K562 (cell line): ENCODE measurements at regions not wholly inside any gene's neighbourhood (a gene's known extent, or its start where the extent isn't known, plus 50 kb on each side); places are given as distances from the start of the nearest gene placed in this dataset.

ENCODE experiments used
- SRF ChIP-seq, 2 experiments: fragments of 250-450, 450-650 bp in 1 of 2; sonication (Bioruptor Pico) in 1 of 2; sonication (generic) in 1 of 2; formaldehyde crosslinking; IDR thresholded peaks; 2 replicates each; pipeline versions ENCODE4 v1.5.0 to v1.5.1; 2020 to 2022; ENCODE audit warnings: mild to moderate bottlenecking in 1 of 2, missing genetic modification reagents in 1 of 2
- ZBTB8A ChIP-seq: fragments of 450-650 bp; IDR thresholded peaks from 2 replicates; pipeline ENCODE4 v1.6.1; 2018; ENCODE audit warnings: mild to moderate bottlenecking, moderate library complexity; ENCODE audit not compliant: partially characterized antibody
- ZNF644 ChIP-seq: fragments of 200-800 bp; sonication (Bioruptor generic); IDR thresholded peaks from 2 replicates; pipeline ENCODE4 v1.6.1; 2016; ENCODE audit warnings: low read depth, missing genetic modification characterization, missing compliant biosample characterization
- TF ChIP-seq, protein P1 (sequence below), 3 experiments: IDR thresholded peaks in 2 of 3; conservative IDR thresholded peaks in 1 of 3; 2 replicates each; pipeline ENCODE4 v1.5.1; 2011 to 2012; ENCODE audit warnings: low read length in 3 of 3, mild to moderate bottlenecking in 3 of 3, control low read depth in 2 of 3, improper control_type of control experiment in 1 of 3, inconsistent platforms in 1 of 3, low read depth in 1 of 3, mixed read lengths in 1 of 3, moderate library complexity in 1 of 3; ENCODE audit not compliant: insufficient read depth in 2 of 3

DNA sequence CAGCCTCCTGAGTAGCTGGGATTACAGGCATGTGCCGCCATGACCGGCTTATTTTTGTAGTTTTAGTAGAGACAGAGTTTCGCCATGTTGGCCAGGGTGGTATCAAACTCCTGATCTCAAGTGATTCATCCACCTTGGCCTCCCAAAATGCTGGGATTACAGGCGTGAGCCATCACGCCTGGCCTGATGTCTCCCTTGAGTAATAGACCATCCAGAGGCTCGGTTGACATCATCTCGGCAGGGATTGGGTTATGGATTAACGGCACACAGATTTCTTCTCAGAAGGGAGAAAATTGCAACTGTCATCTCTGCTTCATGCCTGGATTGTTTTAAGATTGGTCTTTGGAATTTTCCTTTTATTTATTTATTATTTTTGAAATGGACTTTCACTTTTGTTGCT, 239.2 kb upstream of the LARGE1 start:
- no peak for TF ChIP-seq SRF (CRISPR knock-in tag; IDR thresholded peaks at IDR 0.05)
- TF ChIP-seq, protein P1, sequence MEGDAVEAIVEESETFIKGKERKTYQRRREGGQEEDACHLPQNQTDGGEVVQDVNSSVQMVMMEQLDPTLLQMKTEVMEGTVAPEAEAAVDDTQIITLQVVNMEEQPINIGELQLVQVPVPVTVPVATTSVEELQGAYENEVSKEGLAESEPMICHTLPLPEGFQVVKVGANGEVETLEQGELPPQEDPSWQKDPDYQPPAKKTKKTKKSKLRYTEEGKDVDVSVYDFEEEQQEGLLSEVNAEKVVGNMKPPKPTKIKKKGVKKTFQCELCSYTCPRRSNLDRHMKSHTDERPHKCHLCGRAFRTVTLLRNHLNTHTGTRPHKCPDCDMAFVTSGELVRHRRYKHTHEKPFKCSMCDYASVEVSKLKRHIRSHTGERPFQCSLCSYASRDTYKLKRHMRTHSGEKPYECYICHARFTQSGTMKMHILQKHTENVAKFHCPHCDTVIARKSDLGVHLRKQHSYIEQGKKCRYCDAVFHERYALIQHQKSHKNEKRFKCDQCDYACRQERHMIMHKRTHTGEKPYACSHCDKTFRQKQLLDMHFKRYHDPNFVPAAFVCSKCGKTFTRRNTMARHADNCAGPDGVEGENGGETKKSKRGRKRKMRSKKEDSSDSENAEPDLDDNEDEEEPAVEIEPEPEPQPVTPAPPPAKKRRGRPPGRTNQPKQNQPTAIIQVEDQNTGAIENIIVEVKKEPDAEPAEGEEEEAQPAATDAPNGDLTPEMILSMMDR (IDR thresholded peaks at IDR 0.05 in 2 of 3, conservative IDR thresholded peaks at IDR 0.05 in 1 of 3; ENCODE audit: insufficient read depth in 2 of 3, low read depth in 1 of 3, low read length in 3 of 3) = no peak
- no peak for TF ChIP-seq ZNF644
- TF ChIP-seq ZBTB8A = no peak
